Vagina (tissue), 2 donors: ENCODE measurements at regions not wholly inside any gene's neighbourhood (a gene's known extent, or its start where the extent isn't known, plus 50 kb on each side); places are given as distances from the start of the nearest gene placed in this dataset.

Experiments
- CTCF ChIP-seq, 3 experiments: fragments of 450-650 bp in 2 of 3; fragments of 200-600 bp in 1 of 3; sonication (generic) in 1 of 3; IDR thresholded peaks; one replicate each; pipeline ENCODE4 v1.5.1; 2017 to 2019; ENCODE audit warnings: antibody characterized with exemption in 3 of 3, mild to moderate bottlenecking in 2 of 3, moderate library complexity in 2 of 3
- POLR2A ChIP-seq, 2 donors: fragments of 450-650 bp; IDR thresholded peaks; one replicate each; pipeline ENCODE4 v1.6.1; 2017; ENCODE audit warnings: antibody characterized with exemption in 2 of 2, mild to moderate bottlenecking in 2 of 2, moderate library complexity in 2 of 2

- TF ChIP-seq CTCF (IDR thresholded peaks at IDR 0.05) (no peak), POLR2A (IDR thresholded peaks at IDR 0.05) (no peak)
These were observed 191.3 kb upstream of the MYL2 start for GRCh38 chr12:111111681-111112080.
